Epidermal melanocyte (primary cell): ENCODE measurements at regions not wholly inside any gene's neighbourhood (a gene's known extent, or its start where the extent isn't known, plus 50 kb on each side); places are given as distances from the start of the nearest gene placed in this dataset.
"Not testable (repeated sequence)": the region's sequence is repeated elsewhere in the genome, so short reads cannot be mapped to it uniquely, and the experiment has no call there.

Experiments used
- DNase-seq: peaks from one replicate; pipeline ENCODE4 v3.0.0; 2011; ENCODE audit warnings: low spot score; ENCODE audit not compliant: insufficient read length

DNA sequence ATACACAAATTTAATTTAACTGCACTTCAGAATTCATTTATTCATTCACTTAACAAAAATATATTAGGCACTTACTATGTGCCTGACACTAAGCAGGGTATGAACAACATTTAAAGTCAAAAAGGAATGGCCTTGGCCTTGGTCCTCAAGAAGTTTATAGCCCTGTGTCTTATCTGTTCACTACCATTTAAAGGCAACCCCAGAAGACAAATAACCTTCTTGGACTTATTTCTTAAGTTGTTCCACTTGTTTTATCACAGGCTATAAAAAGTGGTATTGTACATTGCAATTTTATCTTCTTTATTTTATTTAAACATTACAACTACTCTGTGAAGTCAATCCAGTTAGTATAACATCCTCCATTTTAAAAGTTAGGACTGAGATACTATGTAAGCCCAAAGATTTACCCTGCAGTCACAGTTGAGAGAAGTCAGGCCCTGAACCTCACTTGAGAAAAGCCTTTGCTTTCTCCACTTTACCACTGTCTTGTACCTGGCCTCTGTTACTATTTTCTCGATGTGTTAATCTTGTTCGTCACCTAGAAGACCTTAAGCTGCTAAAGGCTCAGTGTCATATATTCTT, 305.6 kb upstream of the DIPK2B start:
- DNase-seq, result no peak

GRCh38 chrX:45505214-45505613, 304.5 kb upstream of the DIPK2B start:
- DNase-seq, result no peak

DNA sequence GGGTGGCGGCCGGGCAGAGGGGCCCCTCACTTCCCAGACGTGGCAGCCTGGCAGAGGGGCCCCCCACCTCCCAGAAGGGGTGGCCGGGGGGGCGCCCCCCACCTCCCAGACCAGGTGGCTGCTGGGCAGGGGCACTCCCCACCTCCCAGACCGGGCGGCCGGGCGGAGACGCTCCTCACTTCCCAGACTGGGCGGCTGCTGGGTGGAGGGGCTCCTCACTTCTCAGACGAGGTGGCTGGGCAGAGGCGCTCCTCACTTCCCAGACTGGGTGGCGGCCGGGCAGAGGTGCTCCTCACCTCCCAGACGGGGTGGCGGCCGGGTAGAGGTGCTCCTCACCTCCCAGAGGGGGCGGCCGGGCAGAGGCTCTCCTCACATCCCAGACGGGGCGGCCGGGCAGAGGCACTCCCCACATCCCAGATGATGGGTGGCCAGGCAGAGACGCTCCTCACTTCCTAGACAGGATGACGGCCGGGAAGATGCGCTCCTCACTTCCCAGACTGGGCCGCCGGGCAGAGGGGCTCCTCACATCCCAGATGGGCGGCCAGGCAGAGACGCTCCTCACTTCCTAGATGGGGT, 303.2 kb upstream of the DIPK2B start:
- DNase-seq, result not testable (repeated sequence)

- no peak for DNase-seq
Observed at GRCh38 chrX:45502396-45502795, 301.7 kb upstream of the DIPK2B start.

- no peak for DNase-seq
Observed at GRCh38 chrX:45497290-45497689, 296.6 kb upstream of the DIPK2B start.

GRCh38 chrX:45485719-45486118, 285.0 kb upstream of the DIPK2B start:
- DNase-seq, result no peak

DNA sequence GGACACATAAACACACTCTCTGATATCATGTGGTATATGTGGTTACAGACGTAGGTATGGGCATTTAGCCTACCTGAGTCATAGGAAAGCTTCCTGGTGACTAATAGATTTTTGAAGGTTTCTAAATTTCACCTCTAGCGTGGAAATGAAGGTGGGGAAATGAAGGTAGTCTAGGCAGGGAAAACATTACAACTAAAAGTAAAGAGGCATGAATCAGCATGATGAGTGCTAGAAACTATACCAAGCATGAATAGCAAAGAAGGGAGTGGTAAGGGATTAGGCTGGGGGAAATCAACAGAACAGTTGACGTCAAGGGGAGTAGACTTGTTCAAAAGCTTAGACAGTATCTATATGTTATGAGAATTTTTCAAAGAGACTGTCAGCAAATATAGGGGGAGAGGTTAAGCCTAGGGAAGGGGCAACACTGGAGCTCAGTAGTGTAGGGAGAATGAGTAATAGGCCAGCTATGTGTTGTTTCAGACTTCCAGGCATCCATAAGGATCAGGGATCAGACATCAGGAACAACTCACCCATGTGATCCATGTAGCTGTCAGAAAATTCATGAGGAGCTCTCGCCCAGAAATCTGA, 279.3 kb upstream of the DIPK2B start:
- no peak for DNase-seq

GRCh38 chrX:45479196-45479834, 278.6 kb upstream of the DIPK2B start:
- peak; percentile 12 for DNase-seq

DNA sequence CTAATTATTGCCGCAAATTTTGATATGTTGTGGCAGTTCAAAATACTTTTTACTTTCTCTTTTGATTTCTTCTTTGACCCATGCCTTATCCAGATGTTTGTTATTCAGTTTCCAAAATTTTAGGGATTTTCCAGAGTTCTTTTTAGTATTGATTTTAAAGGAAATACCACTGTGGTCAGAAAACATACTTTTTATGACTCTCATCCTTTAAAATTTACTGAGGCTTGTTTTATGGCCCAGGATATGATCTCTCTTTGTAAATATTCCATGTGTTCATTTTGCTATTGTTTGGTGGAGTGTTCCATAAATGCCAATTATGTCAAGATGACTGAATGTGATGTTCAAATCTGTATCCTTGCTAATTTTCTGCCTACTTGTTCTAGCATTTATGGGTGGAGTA, 272.3 kb upstream of the DIPK2B start:
- DNase-seq, result peak; percentile 10

GRCh38 chrX:45467537-45467936, 266.9 kb upstream of the DIPK2B start:
- not testable (repeated sequence) for DNase-seq

DNA sequence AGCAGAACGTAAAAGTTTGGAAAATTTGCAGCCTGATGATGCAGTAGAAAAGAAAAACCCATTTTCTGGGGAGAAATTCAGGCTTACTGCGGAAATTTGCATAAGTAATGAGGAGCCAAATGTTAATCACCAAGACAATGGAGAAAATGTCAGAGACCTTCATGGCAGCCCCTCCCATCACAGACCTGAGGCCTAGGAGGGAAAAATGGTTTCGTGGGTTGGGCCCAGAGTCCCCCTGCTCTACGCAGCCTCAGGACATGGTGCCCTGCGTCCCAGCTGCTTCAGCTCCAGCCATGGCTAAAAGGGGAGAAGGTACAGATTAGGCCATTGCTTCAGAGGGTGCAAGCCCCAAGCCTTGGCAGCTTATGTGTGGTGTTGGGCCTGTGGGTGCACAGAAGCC, 255.1 kb upstream of the DIPK2B start:
- not testable (repeated sequence) for DNase-seq

DNA sequence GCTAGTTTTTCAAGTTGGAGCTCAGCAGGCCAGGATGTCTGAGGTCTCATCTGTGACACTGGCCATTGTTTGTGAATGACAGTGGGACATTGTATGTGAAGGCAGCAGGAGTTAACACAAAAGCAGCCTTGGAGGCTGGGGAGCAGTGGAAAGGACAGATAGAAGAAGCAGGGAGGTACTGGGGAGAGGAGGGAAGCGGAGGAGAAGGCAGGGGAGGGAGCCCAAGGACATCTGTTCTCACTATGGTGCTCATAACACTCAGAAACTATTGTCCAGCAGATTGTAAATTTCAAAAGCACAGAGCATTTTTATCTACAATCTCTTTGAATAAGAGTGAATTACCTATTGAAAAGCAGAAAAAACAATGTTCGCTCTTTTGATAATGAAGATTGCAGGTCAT, 253.6 kb upstream of the DIPK2B start:
- no peak for DNase-seq

GRCh38 chrX:45449982-45450381, 249.3 kb upstream of the DIPK2B start:
- DNase-seq, result no peak

GRCh38 chrX:45447995-45448394, 247.3 kb upstream of the DIPK2B start:
- DNase-seq, result no peak

DNA sequence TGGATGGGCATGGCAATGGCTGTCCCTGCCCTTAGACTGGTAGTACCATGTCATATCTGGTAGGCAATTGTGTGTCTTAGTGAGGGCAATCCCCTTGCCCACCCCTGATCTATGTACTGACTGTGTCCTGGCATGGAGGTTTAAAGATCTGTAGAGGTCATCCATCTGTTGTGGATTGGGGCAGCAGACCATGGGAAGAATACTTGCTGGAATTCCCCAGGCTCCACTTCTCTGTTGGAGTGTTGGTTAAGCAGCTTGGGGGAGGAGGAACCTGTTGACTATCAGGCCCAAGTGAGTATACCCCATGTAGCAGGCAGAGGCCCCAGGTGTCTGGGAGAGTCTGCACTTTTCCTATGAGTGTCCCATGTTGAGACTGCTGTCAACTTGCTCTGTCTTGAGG, 246.7 kb upstream of the DIPK2B start:
- no peak for DNase-seq

GRCh38 chrX:45445745-45446412, 245.2 kb upstream of the DIPK2B start:
- DNase-seq, result no peak

DNA sequence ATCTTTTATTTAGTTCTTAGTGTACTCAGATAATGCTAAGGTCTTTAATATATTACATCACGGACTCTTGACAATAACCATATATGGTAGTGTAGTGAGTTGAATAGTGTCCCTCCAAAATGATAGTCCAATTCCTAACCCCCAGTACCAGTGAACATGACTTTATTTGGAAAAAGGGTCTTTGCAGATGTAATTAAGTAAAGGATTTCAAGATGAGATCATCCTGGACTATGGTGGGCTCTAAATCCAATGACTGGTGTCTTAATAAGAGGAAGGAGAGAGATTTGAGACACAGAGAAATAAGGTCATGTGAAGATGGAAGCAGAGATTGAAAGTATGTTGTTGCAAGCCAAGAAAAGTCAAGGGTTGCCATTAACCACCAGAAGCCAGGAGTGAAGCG, 236.5 kb upstream of the DIPK2B start:
- no peak for DNase-seq

- DNase-seq, result no peak
Observed at GRCh38 chrX:45435481-45435880, 234.8 kb upstream of the DIPK2B start.

GRCh38 chrX:45434231-45434630, 233.6 kb upstream of the DIPK2B start:
- DNase-seq, result no peak

DNA sequence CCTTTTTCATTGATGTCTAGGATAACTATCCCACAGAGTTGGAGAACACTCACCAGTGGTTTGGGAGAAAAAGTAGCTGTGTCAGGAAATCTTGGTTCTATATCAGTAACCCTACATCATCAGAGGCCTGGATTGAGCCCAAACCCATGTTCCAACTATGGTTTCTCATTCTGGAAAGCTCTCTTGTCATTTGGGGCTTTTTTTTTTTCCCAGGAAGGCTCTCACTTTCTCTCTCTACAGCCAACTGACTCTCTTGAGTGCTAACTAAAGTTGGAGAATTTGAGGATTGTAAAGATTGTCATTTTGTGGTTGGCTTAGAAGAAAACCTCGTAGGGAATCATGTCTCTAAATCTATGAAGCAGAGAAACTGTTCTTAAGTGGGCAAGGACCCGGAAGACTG, 228.2 kb upstream of the DIPK2B start:
- no peak for DNase-seq

DNA sequence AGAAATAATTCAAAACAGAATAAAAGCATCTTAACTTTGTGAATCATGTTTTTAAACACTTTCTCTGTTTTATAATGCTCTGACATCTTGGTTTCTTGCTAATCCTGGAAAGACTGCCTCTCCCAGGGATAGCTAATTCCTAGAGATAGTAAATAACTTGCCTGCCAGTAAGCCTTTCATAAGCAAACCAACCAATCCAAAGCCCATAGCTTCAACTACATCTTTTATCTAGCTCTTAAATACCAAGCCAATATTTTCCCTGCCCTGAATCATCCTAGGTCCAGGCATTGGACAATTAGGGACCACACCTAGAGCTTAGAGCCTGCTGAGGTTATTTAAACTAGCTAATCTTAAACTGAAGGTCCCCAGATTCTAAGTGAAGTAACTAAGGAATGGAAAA, 223.7 kb upstream of the DIPK2B start:
- DNase-seq, result no peak

DNA sequence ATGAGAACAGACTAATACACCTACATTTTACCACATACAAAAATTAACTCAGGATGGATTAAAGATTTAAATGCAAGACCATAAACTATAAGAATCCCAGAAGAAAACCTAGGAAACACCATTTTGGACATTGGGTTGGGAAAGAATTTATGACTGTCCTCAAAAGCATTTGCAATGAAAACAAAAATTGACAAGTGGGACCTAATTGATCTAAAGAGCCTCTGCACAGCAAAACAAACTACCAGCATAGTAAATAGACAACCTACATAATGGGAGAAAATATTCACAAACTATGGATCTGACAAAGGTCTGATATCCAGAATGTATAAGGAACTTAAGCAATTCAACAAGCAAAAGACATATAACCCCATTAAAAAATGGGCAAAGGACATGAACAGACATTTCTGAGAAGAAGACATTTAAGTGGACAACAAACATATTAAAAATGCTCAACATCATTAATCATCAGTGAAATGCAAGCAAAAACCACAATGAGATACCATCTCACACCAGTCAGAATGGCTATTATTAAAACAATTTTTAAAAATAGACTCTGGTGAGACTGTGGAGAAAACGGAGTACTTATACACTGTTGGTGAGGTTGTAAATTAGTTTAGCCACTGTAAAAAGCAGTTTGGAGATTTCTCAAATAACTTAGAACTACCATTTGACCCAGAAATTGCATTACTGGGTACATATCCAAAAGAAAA, 221.7 kb upstream of the DIPK2B start:
- no peak for DNase-seq
